ENCODE measurements at regions not wholly inside any gene's neighbourhood (a gene's known extent, or its start where the extent isn't known, plus 50 kb on each side); places are given as distances from the start of the nearest gene placed in this dataset.
A peak's percentile ranks its signal among the peaks of the same experiment; 100 is the strongest.

DNA sequence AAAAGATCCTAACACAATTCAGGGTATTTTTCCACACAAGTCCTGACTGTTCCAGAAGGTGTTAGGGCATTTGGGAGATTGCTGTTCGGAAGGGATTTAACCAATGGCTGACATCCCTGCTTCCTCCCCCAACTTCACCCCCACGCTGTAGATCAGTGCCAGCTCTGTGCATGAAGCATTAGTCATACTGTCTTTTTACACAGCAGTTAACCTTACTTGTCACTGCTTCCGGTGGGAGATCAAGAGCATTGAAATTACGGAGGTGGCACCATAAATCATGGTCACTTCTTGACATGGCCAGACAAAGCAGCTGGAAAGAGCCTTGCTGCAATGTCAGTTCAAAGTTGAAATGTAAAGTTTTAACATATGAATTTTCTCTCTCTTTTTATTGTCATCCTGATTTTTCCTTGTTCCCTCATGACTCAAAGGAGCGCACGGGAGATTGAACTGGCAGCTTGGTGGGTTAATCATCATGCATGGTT lies 70.2 kb downstream of the HRH4 start:
- DNase-seq: no peak

DNA sequence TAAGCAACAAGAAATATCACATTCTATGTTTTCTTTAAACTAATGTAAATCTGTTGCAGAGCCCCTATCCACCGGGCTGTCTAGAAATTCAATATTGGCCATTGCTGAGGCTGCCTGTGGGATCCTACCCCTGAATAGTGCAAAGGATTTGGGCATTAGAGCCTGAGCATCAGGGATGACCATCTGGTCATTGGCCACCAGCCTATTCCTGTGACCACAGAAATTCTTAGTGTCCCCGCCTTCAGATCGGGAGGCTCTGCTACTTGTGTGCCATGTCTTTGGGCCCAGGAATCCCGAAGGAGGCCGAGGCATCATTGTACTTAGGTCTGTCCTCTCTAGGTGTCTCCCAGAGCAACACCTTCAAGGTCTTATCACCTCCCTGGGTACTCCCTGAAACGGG lies 73.8 kb downstream of the HRH4 start:
- DNase-seq: no peak

DNA sequence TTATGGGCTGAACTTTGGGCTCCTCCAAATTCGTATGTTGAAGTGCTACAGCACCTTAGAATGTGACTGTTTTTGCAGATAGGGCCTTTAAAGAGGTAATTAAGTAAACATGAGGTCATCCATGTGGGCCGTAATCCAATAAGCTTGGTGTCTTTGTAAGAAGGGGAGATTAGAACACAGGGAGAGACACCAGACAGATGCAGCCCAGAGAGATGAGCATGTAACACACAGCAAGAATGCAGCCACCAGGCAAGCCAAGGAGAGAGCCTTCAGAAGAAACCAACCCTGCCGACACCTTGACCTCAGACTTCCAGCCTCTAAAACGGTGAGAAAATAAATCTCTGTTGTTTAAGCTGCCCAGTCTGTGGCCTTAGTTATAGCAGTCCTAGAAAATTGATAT lies 74.3 kb downstream of the HRH4 start:
- DNase-seq: no peak

DNA sequence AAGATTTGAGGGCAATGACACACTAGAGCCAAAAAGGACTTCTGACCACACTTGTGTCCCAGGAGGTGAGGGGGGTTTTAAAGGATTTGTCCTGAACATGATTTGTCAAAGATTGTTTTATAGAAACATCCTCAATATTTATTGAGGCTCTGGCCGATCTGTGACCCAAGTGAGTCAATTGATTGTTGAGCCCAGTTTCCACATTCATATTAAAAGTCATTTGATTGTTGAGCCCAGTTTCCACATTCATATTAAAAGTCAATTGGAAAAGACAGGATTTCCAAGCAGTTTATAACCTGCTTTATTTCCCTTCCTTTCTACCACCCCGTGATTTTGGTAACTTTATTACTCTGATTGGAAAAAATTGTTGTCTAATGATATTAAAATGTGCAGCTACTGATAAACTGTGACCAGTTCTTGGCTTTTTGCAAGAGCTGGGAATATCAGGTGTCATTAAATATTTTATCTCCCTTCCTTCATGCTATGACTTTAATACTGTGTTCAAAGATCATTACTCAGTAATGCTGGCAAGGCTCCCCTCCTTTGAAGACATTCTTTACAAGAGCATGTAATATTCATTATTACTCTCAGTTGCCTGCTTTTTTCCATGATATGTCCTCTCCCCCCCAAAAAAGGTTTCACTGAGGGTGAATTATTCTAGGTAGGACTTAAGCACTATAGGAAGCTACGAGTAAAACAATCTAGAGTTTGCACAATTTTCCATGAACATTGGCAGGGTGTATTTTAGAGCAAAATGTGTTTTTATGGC lies 75.3 kb downstream of the HRH4 start:
- DNase-seq: no peak

DNA sequence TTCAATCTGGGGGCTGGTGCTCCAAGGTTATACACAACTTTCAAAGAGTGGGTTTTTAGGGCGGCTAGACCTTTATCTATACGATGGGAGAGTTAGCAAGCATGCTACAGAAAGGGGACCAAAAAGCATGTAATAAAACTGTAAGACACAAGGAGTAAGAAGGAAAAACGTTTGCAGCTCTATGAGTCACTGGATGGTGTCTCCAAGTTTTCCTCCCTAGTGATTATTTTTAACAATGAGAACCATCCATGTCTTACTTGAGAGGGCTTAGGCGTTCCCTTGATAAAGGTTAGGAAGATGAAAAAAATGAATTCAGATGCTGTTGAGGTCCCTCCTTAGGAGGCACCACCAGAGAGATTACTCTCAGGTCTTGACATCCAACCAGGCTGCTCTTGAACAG lies 75.9 kb downstream of the HRH4 start:
- DNase-seq: no peak

DNA sequence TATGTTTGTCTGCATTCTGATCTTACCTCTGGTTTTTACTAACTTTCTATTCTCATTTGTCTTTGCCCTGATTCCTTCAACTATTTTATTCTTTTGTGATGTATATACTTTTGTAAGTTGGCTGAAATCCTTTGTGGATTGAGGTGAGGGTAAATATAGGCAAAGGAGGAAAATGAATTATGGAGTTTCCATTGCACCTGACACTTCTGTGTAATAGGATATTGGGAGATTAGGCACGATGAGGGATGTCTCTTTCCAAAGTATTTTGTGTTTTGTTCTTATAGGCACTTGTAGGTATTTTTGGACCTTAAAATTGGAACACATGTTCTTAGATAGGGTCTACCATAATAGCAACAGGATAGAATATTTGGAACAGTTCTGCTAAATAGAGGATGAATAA lies 76.4 kb downstream of the HRH4 start:
- DNase-seq: no peak

DNA sequence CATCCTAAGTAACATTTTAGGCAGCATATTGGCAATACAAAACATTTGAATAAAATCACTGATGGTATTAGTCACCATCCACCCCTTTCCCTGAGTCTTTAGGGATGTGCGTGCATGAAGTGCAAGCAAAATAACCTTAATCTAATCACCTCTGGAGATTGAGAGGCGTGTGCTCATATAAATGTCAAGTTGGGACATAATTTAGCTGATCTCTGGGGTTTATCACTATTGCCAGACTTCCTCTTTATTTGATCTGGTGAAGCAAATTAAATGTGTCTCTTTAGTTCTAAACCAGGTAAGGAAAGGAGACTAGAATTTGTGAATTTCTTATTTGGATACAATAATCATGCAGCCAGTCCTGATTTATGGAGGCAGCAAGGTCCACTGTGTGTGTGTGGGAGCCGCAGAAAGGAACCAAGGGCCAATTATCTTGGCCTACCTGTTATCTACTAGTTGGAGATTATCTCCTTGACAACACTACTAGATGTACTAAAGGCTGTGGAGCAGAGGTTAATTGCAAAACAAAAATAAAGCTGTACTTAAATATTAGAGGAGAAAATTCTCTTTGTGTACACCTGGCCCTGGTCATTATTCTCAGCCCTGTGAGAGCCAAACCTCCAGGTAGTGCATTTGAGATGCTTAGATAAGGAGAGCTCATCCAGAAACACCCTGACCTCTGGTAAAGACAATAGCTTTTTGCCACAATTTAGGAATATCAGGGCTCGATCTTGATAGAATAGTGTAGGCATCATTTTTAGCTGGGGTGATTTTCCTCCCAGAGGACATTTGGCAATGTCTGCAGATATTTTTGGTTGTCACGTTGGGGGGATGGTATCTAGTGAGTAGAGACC lies 78.2 kb downstream of the HRH4 start:
- DNase-seq: no peak

DNA sequence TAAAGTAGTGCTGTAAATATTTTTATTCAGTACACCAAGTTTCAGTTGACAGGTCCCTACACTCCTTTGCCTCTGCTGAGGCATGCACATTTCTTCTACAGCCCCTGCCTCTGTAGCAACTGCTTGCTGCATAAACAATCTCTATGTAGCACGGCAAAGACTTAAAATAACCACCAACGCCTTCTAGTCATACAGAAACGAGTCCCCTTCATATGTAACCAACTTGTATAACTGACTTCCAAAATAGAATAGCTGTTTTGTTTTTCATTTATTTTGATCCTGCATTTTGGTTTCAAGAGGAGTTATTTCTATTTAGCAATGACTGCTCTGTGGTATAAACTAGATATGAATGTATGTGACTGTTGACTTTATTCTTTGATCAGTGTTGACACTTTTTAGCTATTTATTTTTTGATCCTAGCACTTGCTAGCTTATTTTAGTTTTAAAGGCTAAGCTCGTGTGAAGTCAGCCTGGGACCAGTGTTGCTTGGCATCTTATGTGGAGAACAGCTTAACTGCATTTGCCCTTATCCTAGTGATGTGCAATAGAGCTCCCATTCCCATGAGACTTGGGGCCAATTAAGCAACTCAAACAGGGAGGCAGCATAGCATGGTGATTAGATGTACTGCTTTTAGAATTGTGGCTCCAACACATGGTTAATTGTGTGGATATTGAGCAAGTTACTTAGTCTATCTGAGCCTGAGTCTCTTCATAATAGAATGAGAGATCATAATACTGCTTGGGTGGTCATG lies 79.6 kb downstream of the HRH4 start:
- DNase-seq: no peak

DNA sequence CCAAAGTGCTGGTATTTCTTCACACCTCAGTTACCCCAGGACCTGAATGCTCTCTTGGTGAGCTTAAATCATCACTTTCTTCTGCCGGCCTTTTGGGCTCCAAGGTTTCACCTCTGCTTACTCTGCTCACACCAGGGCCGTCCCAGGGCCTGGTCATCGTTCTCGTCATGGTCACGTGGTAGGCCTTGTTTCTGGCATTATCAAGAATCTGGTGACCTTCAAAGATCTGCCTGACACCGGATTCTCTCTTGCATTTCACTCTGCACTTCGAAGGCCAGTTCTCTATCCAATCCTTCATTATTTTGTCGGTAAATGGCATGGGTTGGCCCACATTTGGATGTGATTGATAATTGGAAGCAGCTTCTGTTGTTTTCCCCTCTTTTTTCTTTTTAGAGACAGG lies 80.5 kb downstream of the HRH4 start:
- DNase-seq: no peak

DNA sequence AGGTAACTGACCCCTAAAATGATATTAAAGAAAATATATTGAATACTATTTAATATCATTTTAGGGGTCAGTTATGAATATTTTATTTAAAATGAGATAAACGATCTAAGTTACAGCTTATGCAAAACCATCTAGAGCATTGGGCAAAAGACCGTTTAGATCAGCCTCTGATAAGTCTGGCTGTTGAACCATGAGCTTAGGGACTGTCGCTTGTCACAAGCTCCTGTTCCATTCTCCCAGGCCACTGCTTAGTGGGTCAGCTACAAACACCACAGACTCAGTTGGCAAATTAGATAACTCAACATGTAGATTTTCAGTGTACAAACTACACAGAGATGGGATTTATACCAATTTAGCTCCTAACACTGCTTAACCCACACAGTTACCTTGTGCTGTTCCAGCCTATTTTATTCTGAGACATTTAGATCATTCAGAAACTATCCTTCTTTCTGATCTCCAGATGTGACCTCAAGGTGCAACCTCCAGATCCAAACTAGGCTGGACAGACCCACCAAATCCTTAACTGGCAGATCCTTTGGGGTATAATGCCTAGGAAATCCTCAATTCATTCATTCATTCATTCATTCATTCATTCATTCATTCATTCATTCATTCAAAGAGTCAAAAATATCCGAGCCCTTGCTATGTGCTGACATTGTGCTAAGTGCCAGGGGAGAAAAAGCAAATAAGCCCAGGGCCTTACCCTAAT lies 82.8 kb downstream of the HRH4 start:
- no peak for DNase-seq

DNA sequence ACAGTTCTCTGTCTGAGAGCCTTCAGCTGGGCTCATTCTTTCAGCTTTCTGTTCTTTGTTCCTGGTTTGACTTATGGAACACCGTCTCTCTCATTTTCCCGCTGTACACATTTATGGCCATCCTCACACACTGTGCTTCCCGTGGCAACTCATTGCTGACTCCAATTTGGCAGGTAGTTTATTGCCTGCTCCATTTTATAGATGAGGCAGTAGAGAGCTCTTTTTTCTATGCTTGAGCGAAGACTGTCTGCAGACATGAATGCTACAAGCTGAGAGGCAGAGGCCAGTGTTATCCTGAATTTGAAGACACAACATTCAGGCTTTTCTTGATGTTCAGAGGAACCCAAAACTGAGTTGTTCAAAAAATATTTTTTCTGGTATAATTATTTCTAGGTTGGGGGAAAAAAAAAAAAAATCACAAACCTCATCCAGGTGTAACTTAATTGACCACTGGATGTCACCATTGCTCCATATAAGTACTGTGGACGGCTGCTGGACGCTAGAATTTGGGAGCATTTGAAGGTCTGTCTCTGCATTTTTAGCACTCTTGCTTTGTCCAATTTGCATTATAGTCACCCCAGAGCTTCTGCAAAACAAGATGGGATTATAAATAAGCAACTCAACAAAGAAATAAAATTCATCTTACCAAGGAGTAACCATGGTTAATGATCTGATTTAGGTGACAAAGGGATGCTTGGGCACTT lies 83.5 kb downstream of the HRH4 start:
- peak in 1 of 2 experiments; percentile 28 for DNase-seq

DNA sequence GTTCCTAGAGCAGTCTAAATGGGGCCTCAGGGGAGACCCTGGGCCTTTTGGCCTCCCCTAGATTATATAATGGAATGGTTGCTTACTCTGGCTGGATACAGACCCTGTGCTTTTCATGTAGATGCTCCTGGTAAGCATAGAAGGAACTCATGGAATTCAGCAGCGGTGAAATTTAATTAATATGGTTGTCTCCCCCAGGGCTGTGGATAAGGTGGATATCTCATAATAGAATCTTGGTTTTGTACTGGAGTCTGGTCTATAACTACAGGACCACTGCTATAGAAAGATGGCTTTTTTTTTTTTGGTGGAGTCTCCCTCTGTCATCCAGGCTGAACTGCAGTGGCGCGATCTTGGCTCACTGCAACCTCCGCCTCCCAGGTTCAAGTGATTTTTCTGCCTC lies 84.5 kb downstream of the HRH4 start:
- no peak for DNase-seq

DNA sequence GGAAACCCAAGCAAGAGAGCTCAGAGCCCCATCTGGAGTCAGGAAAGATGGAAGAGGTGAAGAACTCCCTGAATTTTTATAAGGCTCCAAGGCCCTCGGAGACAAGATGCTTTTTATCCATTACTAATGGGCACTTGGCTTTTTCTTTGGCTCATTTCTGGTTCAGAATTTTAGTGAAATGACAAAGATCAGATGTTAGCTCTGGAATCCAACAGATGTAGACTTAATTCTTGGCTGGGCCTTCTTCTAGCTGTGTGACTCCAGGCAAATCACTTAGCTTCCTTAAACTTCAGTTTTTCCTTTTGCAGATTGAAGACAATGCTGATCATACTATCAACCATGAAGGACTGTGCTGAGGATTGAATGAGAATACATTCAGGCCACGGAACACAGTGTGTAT lies 85.2 kb downstream of the HRH4 start:
- no peak for DNase-seq

DNA sequence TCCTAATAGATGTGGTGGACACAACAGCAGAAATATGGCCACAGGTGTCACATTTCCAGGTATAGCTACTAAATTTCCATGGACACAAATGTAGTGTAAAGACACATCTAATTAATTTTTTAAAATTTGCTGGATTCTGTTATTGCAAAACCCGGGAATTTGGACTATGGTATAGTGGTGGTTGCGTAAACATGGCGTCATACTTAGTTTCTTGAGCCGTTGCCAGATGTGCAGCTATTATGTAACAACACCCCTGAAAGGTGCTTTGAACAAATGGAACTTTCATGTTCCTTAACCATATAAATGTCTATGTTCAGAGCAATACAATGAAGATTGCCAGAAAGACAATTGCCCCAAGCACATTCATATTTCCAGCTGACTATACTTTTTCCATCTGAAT lies 85.9 kb downstream of the HRH4 start:
- no peak for DNase-seq

DNA sequence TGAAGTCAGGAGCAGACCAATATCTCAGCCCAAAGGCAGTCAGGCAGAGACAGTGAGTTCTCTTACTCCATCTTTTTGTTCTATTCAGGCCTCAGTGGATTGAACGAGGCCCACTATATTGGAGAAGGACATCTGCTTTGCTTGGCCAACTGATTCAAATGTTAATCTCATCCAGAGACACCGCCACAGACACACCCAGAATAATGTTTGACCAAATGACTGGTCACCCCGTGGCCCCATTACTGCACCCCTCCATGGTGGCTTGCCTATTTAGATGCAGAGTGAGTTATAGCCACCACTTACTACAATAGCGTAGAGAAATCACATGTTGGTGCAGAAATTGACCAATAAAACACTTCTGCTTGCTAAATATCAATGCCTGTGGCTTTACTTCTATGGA lies 88.1 kb downstream of the HRH4 start:
- DNase-seq: no peak

DNA sequence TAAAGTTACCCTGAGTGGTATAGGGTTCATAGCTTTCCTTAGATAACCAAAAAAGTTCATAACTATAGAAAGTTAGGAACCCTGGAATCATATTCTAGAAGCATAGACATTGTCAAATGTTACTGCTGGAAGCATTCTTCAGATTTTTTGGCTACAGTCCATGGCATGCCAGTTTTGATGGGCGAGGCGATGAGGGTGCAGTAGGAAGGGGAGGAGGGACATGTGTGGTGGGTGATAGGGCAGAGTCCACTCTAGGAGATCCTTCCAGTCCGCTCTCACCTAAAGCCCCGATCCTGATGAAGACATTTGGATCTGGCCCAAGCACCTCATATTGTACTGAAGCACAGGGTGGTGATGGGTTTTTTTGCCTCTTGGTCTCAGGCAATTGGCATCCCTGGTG lies 91.8 kb downstream of the HRH4 start:
- DNase-seq: no peak

DNA sequence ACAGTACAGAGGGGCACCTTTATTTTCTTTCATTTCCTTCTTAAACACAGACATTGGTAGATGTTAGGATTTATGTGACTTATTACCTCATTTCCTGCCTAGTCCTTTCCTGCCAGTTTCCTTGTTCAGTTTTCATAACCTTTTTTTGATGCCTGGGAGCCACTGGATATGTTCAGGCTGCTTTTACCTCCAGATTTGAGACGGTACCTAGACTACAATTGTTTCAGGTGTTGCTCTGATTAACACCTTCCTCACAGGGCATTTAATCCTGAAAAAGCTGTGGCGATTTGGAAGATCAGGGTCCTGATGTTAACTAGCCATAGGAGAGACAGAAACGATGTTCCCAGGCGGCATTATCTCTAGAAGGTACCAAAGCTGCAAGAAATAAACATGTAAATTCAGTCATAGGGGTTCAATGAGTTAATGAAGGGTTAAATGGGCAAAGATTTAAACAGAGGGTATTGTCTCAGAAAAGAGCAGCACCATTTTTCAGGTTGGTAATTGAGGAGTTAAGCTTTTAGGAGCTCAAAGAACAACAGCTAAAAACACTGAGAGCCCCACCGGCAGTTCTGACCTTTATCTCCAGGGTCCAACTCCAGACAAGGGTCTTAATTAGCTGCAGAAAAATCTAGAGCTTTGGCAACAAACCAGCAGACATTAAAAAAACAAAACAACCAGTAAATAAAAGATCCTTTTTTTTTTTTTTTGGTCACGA lies 93.3 kb downstream of the HRH4 start:
- no peak for DNase-seq

DNA sequence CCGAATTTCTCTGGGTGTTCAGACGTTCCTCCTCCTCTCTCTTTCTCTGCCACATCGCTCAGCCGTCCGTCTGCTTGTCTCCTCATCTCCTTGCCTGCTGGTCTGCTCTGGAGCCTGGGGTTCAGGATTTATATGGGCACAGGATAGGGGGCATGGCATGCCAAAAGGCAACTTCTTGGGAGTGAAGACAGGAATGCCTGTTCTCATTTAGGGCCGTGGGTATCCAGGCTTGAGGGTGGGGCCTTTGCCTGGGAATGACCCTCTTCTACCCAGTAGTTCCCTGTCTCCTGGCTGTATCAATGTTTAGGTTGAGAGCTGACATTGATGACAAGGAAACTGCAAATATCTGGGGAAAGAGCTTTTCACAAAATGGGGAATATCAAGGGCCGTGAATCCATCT lies 98.0 kb downstream of the HRH4 start:
- no peak for DNase-seq

DNA sequence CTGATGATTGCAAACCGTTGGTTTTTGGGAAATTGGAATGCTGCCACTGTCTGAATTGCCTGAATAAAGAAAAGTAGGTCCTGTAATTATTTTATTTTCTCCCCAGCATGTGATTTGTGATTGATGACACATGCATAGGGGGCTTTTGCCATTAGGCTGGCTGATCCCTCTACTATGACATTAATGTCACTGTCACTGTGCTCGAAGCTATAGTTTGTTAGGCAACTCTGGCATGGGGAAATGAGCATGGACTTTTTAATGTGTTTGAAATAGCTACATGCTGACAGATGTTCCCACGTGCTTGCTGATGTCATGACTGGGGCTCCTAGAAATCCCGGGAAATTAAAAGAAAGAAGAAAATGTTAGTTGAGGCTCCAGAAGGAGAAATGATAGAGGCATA lies 99.1 kb downstream of the HRH4 start:
- no peak for DNase-seq

DNA sequence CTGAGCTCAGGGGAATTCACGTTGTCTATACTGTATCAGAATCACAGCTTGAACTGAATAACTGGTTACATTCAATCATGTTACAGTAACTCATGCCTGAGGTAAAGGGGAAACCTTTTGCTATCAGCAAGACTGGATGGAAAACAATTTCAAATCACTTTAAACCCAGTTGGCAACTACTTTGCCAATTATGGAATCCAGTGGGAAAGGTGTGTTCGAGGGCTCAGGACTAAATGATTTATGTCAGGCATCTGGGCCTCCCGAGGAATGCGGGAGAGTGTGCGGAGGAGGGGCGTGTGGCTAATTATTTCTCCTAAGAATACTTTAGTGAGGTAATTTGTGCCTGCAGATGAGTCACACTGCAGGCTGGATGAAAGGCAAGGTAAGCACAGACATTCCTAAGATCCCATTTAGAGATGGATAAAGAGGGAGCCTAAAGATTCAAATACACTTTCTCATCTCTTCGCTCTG lies 100.1 kb downstream of the HRH4 start:
- no peak for DNase-seq

DNA sequence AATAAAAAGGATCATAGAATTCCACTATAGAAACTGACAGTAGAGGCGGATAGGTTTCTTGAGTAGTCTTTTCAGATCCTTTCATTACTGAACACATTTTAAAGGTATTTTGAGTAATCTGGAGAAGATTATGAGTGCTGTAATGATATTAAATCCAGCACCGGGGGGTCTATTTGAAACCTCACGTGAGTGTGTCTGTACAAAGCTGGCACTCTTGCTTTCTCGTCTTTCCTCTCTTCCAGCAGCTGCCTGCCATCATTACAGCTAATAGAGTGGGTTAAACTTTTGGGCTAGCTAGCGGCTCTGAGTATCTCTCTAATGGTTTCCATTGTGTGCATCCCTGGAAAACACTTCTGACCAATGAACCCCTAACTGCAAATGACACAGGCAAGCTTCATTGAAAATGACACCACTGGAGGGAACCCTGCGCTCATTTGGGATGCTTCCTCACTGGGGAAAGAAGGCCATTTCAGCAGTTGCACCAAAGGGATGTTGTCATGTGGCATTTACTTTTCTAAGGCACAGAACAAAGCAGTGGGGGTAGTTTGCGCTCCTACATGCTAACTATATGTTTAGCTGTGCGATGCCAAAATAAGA lies 101.0 kb downstream of the HRH4 start:
- no peak for DNase-seq
